ENCODE measurements at regions not wholly inside any gene's neighbourhood (a gene's known extent, or its start where the extent isn't known, plus 50 kb on each side); places are given as distances from the start of the nearest gene placed in this dataset.

DNA sequence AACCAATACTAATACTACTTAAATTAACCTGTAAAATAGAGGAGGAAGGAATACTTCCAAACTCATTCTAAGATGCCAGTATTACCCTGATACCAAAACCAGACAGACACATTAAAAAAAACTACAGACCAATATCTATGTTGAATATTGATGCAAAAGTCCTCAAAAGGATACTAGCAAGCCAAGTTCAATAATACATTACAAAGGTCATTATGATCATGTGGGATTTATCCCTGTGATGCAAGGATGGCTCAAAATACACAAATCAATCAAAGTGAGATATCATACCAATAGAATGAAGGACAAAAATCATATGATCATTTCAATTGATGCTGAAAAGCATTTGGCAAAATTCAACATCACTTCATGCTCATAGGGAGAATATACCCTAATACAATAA lies 97.2 kb upstream of the ATXN7L3B start:
- no peak overlapping the region for H3K4me3 ChIP-seq
- no peaks in the 10 kb centered on the region for H3K27me3 ChIP-seq (ENCODE audit: control insufficient read depth in 3 of 3, insufficient read depth in 3 of 3, low read length in 2 of 3)
- ATAC-seq (ENCODE audit: insufficient read depth, low FRiP score) (no peak), DNase-seq (no peak)
- no peak overlapping the region for H3K9ac ChIP-seq (ENCODE audit: insufficient read depth in 1 of 2, low read length in 2 of 2)
- no peak overlapping the region for H3K27ac ChIP-seq (ENCODE audit: low read depth in 1 of 2, low read length in 1 of 2)
- H3K36me3 ChIP-seq (ENCODE audit: control insufficient read depth in 4 of 4, insufficient read depth in 4 of 4, low read length in 4 of 4) = no peaks in the 10 kb centered on the region
- H3K4me1 ChIP-seq (ENCODE audit: control insufficient read depth in 5 of 5, insufficient read depth in 5 of 5, low read length in 5 of 5) = no peaks in the 10 kb centered on the region
- TF ChIP-seq, protein P1, sequence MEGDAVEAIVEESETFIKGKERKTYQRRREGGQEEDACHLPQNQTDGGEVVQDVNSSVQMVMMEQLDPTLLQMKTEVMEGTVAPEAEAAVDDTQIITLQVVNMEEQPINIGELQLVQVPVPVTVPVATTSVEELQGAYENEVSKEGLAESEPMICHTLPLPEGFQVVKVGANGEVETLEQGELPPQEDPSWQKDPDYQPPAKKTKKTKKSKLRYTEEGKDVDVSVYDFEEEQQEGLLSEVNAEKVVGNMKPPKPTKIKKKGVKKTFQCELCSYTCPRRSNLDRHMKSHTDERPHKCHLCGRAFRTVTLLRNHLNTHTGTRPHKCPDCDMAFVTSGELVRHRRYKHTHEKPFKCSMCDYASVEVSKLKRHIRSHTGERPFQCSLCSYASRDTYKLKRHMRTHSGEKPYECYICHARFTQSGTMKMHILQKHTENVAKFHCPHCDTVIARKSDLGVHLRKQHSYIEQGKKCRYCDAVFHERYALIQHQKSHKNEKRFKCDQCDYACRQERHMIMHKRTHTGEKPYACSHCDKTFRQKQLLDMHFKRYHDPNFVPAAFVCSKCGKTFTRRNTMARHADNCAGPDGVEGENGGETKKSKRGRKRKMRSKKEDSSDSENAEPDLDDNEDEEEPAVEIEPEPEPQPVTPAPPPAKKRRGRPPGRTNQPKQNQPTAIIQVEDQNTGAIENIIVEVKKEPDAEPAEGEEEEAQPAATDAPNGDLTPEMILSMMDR (IDR thresholded peaks at IDR 0.05; ENCODE audit: control extremely low read depth, extremely low read depth) = no peak
- no peaks in the 10 kb centered on the region for H3K9me3 ChIP-seq (ENCODE audit: control insufficient read depth in 4 of 4, insufficient read depth in 3 of 4, low read length in 3 of 4)

DNA sequence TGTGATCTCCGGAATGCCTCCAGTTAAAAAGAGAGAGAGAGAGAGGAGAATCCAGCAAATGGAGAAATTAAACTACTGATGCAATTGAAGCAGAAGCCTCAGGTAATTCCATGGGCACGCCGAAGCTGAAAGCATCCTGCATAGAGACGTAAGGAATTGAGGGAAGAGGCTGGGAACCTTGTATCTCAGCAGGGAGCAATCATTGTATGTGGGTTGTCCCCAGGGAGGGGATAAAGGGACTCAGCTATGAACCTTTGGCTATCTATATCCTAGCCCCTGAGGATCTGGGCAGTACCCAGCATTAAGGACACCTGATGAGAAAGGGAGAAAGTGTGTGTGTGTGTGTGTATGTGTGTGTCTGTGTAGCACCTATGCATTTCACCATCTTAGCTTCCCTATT lies 95.8 kb upstream of the ATXN7L3B start:
- Histone ChIP-seq H3K27ac (ENCODE audit: low read depth in 1 of 2, low read length in 1 of 2) (no peak overlapping the region), H3K4me1 (ENCODE audit: control insufficient read depth in 5 of 5, insufficient read depth in 5 of 5, low read length in 5 of 5) (no peaks in the 10 kb centered on the region), H3K36me3 (ENCODE audit: control insufficient read depth in 4 of 4, insufficient read depth in 4 of 4, low read length in 4 of 4) (no peaks in the 10 kb centered on the region), H3K27me3 (ENCODE audit: control insufficient read depth in 3 of 3, insufficient read depth in 3 of 3, low read length in 2 of 3) (no peaks in the 10 kb centered on the region), H3K4me3 (no peak overlapping the region), H3K9me3 (ENCODE audit: control insufficient read depth in 4 of 4, insufficient read depth in 3 of 4, low read length in 3 of 4) (no peaks in the 10 kb centered on the region), H3K9ac (ENCODE audit: insufficient read depth in 1 of 2, low read length in 2 of 2) (no peak overlapping the region)
- WGBS, 2 donors = 69 to 75% methylated on average over 4 of the region's 4 CpGs
- DNase-seq = no peak
- ATAC-seq (ENCODE audit: insufficient read depth, low FRiP score) = no peak
- TF ChIP-seq, protein P1 (IDR thresholded peaks at IDR 0.05; ENCODE audit: control extremely low read depth, extremely low read depth) = no peak

DNA sequence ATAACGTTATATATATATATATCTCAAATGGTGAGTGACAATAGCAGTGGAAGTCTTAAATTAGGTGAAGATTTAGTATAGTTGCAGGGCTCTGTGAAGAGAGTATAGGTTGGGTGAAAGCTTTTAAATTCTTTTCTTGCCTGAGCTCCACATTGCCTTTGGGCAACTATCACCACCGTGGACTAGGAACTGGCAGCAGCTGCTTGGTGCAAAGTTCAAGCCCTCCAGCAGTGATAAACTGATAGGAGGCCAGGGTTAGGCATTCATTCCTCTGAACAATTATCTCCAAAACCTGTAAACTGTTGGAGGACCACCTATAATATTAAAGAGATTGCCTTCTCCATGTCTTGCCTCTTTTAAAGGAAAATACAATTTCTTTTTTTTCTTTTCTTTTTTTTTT lies 91.2 kb upstream of the ATXN7L3B start:
- H3K9me3 ChIP-seq (ENCODE audit: control insufficient read depth in 4 of 4, insufficient read depth in 3 of 4, low read length in 3 of 4) = no peaks in the 10 kb centered on the region
- ATAC-seq (ENCODE audit: insufficient read depth, low FRiP score) = no peak
- no peaks in the 10 kb centered on the region for H3K4me1 ChIP-seq (ENCODE audit: control insufficient read depth in 5 of 5, insufficient read depth in 5 of 5, low read length in 5 of 5)
- H3K9ac ChIP-seq (ENCODE audit: insufficient read depth in 1 of 2, low read length in 2 of 2) = no peak overlapping the region
- no peak overlapping the region for H3K4me3 ChIP-seq
- no peak overlapping the region for H3K27ac ChIP-seq (ENCODE audit: low read depth in 1 of 2, low read length in 1 of 2)
- H3K36me3 ChIP-seq (ENCODE audit: control insufficient read depth in 4 of 4, insufficient read depth in 4 of 4, low read length in 4 of 4) = no peaks in the 10 kb centered on the region
- no peaks in the 10 kb centered on the region for H3K27me3 ChIP-seq (ENCODE audit: control insufficient read depth in 3 of 3, insufficient read depth in 3 of 3, low read length in 2 of 3)
- no peak for DNase-seq
- TF ChIP-seq, protein P1 (IDR thresholded peaks at IDR 0.05; ENCODE audit: control extremely low read depth, extremely low read depth) = no peak
- 84 to 90% methylated on average over 2 of the region's 2 CpGs for WGBS, 2 donors

DNA sequence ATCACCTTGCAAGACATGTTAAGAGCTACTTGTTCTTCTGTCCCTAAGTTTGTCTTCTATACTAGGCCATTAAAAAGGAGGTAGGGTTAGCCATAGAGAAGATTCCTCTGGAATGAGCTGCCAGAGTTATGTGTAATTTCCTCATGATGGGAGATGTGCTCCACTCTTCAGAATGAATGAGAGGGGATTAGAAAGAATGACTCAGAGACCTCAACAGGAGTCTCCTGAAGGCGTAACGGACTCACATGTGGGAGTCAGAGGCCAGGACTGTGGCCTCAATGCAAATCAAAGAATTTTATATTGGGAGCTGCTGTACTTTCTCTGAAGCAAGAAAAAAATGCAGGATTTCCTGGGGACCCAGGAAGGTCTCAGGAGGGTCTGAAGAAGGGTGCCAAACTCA lies 87.8 kb upstream of the ATXN7L3B start:
- no peak overlapping the region for H3K4me3 ChIP-seq
- no peak for ATAC-seq (ENCODE audit: insufficient read depth, low FRiP score)
- TF ChIP-seq, protein P1 (IDR thresholded peaks at IDR 0.05; ENCODE audit: control extremely low read depth, extremely low read depth) = no peak

More for the DNA sequence above, 87.8 kb upstream of the ATXN7L3B start:
- Histone ChIP-seq H3K27me3 (ENCODE audit: control insufficient read depth in 3 of 3, insufficient read depth in 3 of 3, low read length in 2 of 3) (no peaks in the 10 kb centered on the region), H3K4me1 (ENCODE audit: control insufficient read depth in 5 of 5, insufficient read depth in 5 of 5, low read length in 5 of 5) (no peaks in the 10 kb centered on the region), H3K9me3 (ENCODE audit: control insufficient read depth in 4 of 4, insufficient read depth in 3 of 4, low read length in 3 of 4) (no peaks in the 10 kb centered on the region), H3K27ac (ENCODE audit: low read depth in 1 of 2, low read length in 1 of 2) (no peak overlapping the region), H3K9ac (ENCODE audit: insufficient read depth in 1 of 2, low read length in 2 of 2) (no peak overlapping the region), H3K36me3 (ENCODE audit: control insufficient read depth in 4 of 4, insufficient read depth in 4 of 4, low read length in 4 of 4) (no peaks in the 10 kb centered on the region)
- WGBS, 2 donors = 82 to 90% methylated on average over 2 of the region's 2 CpGs
- DNase-seq = no peak
